Gastroesophageal sphincter (tissue), 4 donors: ENCODE measurements at regions not wholly inside any gene's neighbourhood (a gene's known extent, or its start where the extent isn't known, plus 50 kb on each side); places are given as distances from the start of the nearest gene placed in this dataset.

ENCODE experiments used
- ATAC-seq: fragments of 150-250 bp; one replicate; pipeline ENCODE4 v1.9.1; 2016; ENCODE audit warnings: mild to moderate bottlenecking, moderate library complexity
- H3K27ac ChIP-seq, 4 donors: fragments of 200-600 bp; sonication (generic) in 3 of 4; 1 replicate in 3 of 4; 2 replicates in 1 of 4; pipeline ENCODE4 v1.5.1; 2016 to 2019
- H3K27me3 ChIP-seq: fragments of 200-600 bp; sonication (generic); one replicate; pipeline ENCODE4 v1.5.1; 2019
- H3K36me3 ChIP-seq, 2 donors: fragments of 200-600 bp; sonication (generic); one replicate each; pipeline ENCODE4 v1.5.1; 2019; ENCODE audit warnings: control low read depth in 1 of 2
- H3K4me1 ChIP-seq, 3 donors: fragments of 200-600 bp; sonication (generic); 1 replicate in 2 of 3; 2 replicates in 1 of 3; pipeline ENCODE4 v1.5.1; 2016 to 2019; ENCODE audit warnings: control low read depth in 2 of 3
- H3K4me3 ChIP-seq, 2 donors: fragments of 200-600 bp; sonication (generic); one replicate each; pipeline ENCODE4 v1.5.1; 2019; ENCODE audit warnings: mild to moderate bottlenecking in 1 of 2, moderate library complexity in 1 of 2
- H3K9me3 ChIP-seq, 3 donors: fragments of 200-600 bp; sonication (generic); one replicate each; pipeline ENCODE4 v1.5.1; 2017 to 2019; ENCODE audit warnings: control low read depth in 2 of 3
- CTCF ChIP-seq, 4 experiments: fragments of 200-600 bp in 2 of 4; fragments of 450-650 bp in 2 of 4; sonication (generic) in 1 of 4; IDR thresholded peaks; one replicate each; pipeline ENCODE4 v1.5.1; 2017 to 2019; ENCODE audit warnings: antibody characterized with exemption in 4 of 4, mild to moderate bottlenecking in 2 of 4, moderate library complexity in 2 of 4
- EP300 ChIP-seq: sonication (generic); formaldehyde crosslinking; IDR thresholded peaks from one replicate; pipeline ENCODE4 v1.6.1; 2017; ENCODE audit warnings: antibody characterized with exemption, mild to moderate bottlenecking
- POLR2A ChIP-seq, 2 donors: fragments of 450-650 bp; IDR thresholded peaks; one replicate each; pipeline ENCODE4 v1.6.1; 2017; ENCODE audit warnings: antibody characterized with exemption in 2 of 2, mild to moderate bottlenecking in 2 of 2, moderate library complexity in 1 of 2
- POLR2AphosphoS5 ChIP-seq: sonication (generic); formaldehyde crosslinking; IDR thresholded peaks from one replicate; pipeline ENCODE4 v1.6.1; 2017; ENCODE audit warnings: antibody characterized with exemption
- WGBS, 2 donors: methylation state at CpG; one replicate each; pipeline ENCODE4 v1.1.5; 2018; ENCODE audit warnings: low coverage in 1 of 2; 5-methylcytosine and 5-hydroxymethylcytosine counted together

GRCh38 chr4:59629348-59629747 is 1570.8 kb upstream of the ADGRL3 start:
- H3K27me3 ChIP-seq = no peaks in the 10 kb centered on the region
- no peaks in the 10 kb centered on the region for H3K9me3 ChIP-seq
- no peak for TF ChIP-seq EP300
- TF ChIP-seq CTCF (IDR thresholded peaks at IDR 0.05) = no peak
- no peak for TF ChIP-seq POLR2A (IDR thresholded peaks at IDR 0.05)
- no peak for TF ChIP-seq POLR2AphosphoS5
- H3K4me1 ChIP-seq = no peaks in the 10 kb centered on the region
- 64 to 73% methylated on average over 1 of the region's 1 CpG for WGBS, 2 donors
- no peak overlapping the region for H3K4me3 ChIP-seq
- H3K36me3 ChIP-seq = no peaks in the 10 kb centered on the region
- no peak overlapping the region for H3K27ac ChIP-seq
- no peak for ATAC-seq

- H3K36me3 ChIP-seq = no peaks in the 10 kb centered on the region
- H3K4me3 ChIP-seq = no peak overlapping the region
- ATAC-seq = no peak
- no peak for TF ChIP-seq EP300
- no peak for TF ChIP-seq CTCF (IDR thresholded peaks at IDR 0.05)
- no peaks in the 10 kb centered on the region for H3K27me3 ChIP-seq
- WGBS, 2 donors = 70 to 75% methylated on average over 3 of the region's 3 CpGs
- no peaks in the 10 kb centered on the region for H3K9me3 ChIP-seq
- H3K4me1 ChIP-seq = no peaks in the 10 kb centered on the region
- H3K27ac ChIP-seq = no peak overlapping the region
These were observed 1569.9 kb upstream of the ADGRL3 start for GRCh38 chr4:59630235-59630634.

DNA sequence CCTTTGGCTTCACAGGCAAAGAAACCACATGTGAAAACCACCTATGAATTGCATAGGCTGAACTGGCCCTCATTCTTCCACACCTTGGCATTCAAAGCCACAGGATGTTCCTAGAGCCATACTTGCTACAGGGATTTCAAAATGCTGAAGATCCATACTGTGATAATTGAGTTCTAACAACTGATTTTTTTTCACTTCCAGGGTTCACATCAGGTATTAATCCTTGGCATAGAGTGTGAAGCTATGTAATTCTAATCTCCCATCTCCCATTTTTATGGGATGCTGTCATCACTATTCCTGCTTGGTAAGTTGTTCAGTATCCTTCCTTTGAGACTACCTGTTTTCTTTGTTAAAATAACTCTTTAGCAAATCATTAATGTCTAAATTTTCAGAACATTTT is 1569.2 kb upstream of the ADGRL3 start:
- TF ChIP-seq CTCF (IDR thresholded peaks at IDR 0.05) (no peak), POLR2A (IDR thresholded peaks at IDR 0.05) (no peak), POLR2AphosphoS5 (no peak)
- no peak for ATAC-seq

GRCh38 chr4:59637596-59637995 is 1562.5 kb upstream of the ADGRL3 start:
- Histone ChIP-seq H3K27me3 (no peaks in the 10 kb centered on the region), H3K4me3 (no peak overlapping the region), H3K4me1 (no peaks in the 10 kb centered on the region), H3K9me3 (peaks cover 0 to 6% (median 0%) of the 10 kb centered on the region in 3 donors), H3K27ac (no peak overlapping the region), H3K36me3 (no peaks in the 10 kb centered on the region)
- TF ChIP-seq CTCF (IDR thresholded peaks at IDR 0.05) (no peak), EP300 (no peak), POLR2A (IDR thresholded peaks at IDR 0.05) (no peak), POLR2AphosphoS5 (no peak)
- ATAC-seq = no peak
- WGBS, 2 donors = 58% methylated on average over 1 of the region's 1 CpG; no CpG with 5 or more reads in 1 of the 2 donors

More for the DNA sequence above, 1569.2 kb upstream of the ADGRL3 start:
- Histone ChIP-seq H3K27ac (no peak overlapping the region), H3K9me3 (no peaks in the 10 kb centered on the region), H3K4me1 (no peaks in the 10 kb centered on the region), H3K36me3 (no peaks in the 10 kb centered on the region), H3K4me3 (no peak overlapping the region), H3K27me3 (no peaks in the 10 kb centered on the region)

GRCh38 chr4:59643682-59644081 is 1556.4 kb upstream of the ADGRL3 start:
- ATAC-seq = no peak
- no peak overlapping the region for H3K4me3 ChIP-seq
- no peaks in the 10 kb centered on the region for H3K27me3 ChIP-seq
- WGBS, 2 donors = 80 to 91% methylated on average over 1 of the region's 1 CpG
- H3K36me3 ChIP-seq = no peaks in the 10 kb centered on the region
- no peak overlapping the region for H3K27ac ChIP-seq
- peaks cover 0 to 6% (median 0%) of the 10 kb centered on the region in 3 donors for H3K9me3 ChIP-seq
- H3K4me1 ChIP-seq = no peaks in the 10 kb centered on the region
- no peak for TF ChIP-seq EP300
- TF ChIP-seq CTCF (IDR thresholded peaks at IDR 0.05) = no peak
- TF ChIP-seq POLR2A (IDR thresholded peaks at IDR 0.05) = no peak
- no peak for TF ChIP-seq POLR2AphosphoS5
